OCI-LY7 (cell line): ENCODE measurements at regions not wholly inside any gene's neighbourhood (a gene's known extent, or its start where the extent isn't known, plus 50 kb on each side); places are given as distances from the start of the nearest gene placed in this dataset.

Experiments used
- EZH2phosphoT487 ChIP-seq: fragments of 200-600 bp; sonication (generic); IDR thresholded peaks from 2 replicates; pipeline ENCODE4 v1.6.1; 2018; ENCODE audit warnings: low read depth, borderline replicate concordance, mild to moderate bottlenecking, mixed run types, antibody characterized with exemption, low read length, moderate library complexity, mixed read lengths
- TF ChIP-seq, protein P1 (sequence below): fragments of 200-600 bp; sonication (generic); conservative IDR thresholded peaks from 2 replicates; pipeline ENCODE4 v1.5.1; 2014; ENCODE audit warnings: mild to moderate bottlenecking, antibody characterized with exemption, low read length, moderate library complexity, mixed read lengths

- TF ChIP-seq, protein P1, sequence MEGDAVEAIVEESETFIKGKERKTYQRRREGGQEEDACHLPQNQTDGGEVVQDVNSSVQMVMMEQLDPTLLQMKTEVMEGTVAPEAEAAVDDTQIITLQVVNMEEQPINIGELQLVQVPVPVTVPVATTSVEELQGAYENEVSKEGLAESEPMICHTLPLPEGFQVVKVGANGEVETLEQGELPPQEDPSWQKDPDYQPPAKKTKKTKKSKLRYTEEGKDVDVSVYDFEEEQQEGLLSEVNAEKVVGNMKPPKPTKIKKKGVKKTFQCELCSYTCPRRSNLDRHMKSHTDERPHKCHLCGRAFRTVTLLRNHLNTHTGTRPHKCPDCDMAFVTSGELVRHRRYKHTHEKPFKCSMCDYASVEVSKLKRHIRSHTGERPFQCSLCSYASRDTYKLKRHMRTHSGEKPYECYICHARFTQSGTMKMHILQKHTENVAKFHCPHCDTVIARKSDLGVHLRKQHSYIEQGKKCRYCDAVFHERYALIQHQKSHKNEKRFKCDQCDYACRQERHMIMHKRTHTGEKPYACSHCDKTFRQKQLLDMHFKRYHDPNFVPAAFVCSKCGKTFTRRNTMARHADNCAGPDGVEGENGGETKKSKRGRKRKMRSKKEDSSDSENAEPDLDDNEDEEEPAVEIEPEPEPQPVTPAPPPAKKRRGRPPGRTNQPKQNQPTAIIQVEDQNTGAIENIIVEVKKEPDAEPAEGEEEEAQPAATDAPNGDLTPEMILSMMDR = no peak
- no peak for TF ChIP-seq EZH2phosphoT487
Measured at GRCh38 chr9:110081395-110081794, 126.6 kb downstream of the C9orf152 start.
